HG02588 (cell line): ENCODE measurements at regions not wholly inside any gene's neighbourhood (a gene's known extent, or its start where the extent isn't known, plus 50 kb on each side); places are given as distances from the start of the nearest gene placed in this dataset.
"Not testable (repeated sequence)": the region's sequence is repeated elsewhere in the genome, so short reads cannot be mapped to it uniquely, and the experiment has no call there.

Experiments
- ATAC-seq: cut with Tn5 transposase; IDR thresholded peaks from one replicate; pipeline ENCODE4 v1.9.1; 2021; ENCODE audit warnings: mild to moderate bottlenecking, moderate library complexity; ENCODE audit not compliant: unreplicated experiment

DNA sequence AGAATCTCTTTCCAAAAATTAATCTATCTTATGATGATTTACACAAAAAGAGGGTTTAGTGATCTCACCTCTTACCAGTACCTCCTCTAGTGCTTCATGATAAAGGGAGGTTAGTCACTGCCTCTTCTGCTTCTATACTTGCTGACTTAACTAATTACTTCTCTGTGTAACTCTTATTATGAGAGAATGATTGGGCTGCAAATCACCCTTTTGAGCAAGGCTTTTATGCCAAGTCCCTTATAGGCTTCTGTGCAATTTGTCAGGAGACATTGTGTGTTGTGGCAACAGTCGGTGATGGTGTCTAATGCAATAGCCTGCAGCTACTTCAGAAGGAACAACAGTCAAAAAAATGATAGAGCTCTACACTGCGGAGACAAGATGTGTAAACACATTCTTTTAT lies 1568.1 kb upstream of the GOT2 start:
- no peak for ATAC-seq

DNA sequence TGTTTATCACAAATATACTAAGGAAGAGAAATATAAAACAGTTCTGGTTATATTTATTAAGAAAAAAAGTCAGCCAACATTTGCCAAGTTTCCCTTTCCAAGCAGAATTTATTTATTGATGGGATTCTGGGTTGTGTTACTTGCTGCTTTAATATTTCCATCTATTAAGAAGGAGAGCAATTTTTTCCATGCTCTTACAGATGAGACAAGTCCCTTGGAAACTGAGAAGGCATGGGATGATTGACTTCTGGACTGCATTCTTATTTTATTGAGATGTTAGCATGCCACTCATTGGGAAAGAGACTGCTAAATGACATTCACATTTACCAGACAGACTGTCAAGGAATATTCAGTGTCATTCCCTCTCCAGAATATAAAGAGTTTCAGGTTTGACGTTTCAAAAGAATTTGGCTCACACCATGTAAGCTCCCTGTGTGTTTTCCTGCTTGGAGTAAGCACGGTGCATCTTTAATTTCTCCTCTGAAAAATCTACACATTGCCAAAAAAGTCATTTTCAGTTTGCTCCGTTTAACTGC lies 1565.2 kb upstream of the GOT2 start:
- ATAC-seq, result no peak

DNA sequence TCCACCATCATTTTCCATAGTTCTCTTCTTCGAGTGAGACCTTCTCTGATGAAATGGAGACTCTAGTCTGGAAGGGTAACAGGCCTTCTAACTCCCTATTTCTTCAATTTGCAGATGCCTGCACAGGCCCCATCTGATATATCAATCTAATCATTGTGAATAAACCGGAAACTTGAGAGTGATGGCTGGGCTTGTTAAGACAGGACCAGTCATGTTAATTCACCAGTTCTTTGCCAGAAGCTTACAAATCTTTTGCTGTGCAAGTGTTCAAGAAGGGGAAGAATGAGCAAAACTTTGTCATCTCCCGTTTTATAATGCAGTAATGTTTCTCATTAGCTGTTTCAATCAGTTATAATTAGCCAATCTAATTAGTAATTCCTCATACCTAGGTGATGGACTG lies 1561.3 kb upstream of the GOT2 start:
- no peak for ATAC-seq

DNA sequence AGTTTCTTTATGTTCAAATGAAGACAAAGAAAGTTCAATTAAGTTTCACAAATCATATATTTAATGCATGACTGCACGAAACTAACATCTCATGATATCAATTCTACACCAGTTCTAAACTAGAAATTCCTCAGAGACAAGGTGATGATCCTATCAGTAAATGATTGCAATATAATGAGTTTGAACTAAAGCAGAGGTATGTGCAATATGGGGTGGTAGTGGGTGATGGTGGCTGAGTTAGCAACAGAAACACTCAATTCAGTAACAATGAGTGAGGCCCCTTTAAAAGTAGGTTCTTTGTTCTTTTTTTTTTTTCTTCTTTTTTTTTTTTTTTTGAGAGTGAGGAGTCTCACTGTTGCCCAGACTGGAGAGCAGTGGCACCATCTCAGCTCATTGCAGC lies 1551.7 kb upstream of the GOT2 start:
- ATAC-seq, result no peak

DNA sequence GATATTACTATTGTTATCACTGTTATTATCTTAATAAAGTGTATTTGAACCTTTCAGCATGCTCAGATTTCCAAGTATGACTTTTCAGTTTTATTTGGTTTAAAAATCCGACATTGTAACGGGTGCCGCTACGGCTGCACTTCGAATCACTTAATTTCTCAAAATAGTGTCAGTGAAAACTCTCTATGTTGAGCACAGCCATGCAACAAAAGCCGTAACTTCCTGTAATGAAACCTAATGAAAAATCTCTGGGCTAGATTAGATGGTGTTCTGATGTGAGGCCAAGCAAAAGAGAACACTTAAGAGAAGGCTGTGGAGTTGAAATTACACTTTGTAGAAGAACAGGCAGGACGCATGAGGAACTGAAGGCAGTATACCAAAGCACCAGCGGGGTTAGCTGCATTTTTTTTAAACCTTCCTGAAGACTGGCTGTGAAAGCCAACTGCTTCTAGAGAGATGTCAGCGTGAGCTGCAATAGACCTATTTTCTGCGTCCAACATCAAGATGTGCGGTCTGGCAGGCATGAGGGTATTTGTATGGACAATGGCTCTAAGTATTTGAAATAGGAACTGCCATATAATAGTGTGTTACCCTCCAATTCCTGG lies 1545.0 kb upstream of the GOT2 start:
- no peak for ATAC-seq

DNA sequence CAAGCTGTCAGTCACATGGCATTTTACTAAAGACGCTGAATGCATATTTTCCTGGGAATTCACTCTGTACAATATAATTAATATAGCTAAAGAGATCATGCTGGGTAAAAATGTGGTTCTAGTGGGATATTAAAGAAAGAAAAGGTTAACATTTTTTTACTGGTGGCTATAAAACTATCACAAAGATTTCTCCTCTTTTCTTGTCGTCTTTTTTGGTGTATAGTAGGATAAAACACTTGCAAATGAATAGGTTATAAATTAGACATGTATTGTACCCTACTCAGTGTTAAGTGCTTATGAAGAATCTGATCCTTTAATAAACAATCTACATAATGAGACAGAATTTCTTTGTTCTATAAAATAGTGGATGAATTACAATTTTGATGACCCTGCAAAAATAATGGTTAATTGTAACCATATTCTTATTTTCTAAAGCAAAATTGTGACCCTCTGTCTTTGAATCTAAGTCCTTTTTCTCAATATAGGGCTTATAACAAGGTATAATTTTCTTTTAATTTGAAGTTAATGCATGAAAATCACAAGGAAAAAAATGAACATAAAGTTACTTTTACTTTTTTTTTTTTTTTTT lies 1540.4 kb upstream of the GOT2 start:
- no peak for ATAC-seq

DNA sequence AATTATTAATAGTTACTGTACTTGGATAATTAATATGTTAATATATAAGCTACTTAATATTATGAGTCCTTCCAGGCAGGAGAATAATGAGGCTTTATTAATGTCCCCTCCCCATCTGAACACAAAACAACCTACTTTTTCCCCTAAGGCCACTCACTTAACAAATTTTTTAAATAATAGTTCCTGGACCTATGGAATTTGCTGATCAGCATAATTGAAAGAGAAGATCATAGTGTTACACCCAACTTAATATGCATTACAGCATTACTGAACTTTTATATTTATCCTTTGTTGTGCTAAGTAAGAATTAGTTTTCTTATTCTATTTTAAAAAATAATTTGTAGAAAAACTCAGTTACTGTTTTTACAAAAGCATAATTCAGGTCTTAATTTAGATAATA lies 1537.7 kb upstream of the GOT2 start:
- no peak for ATAC-seq

DNA sequence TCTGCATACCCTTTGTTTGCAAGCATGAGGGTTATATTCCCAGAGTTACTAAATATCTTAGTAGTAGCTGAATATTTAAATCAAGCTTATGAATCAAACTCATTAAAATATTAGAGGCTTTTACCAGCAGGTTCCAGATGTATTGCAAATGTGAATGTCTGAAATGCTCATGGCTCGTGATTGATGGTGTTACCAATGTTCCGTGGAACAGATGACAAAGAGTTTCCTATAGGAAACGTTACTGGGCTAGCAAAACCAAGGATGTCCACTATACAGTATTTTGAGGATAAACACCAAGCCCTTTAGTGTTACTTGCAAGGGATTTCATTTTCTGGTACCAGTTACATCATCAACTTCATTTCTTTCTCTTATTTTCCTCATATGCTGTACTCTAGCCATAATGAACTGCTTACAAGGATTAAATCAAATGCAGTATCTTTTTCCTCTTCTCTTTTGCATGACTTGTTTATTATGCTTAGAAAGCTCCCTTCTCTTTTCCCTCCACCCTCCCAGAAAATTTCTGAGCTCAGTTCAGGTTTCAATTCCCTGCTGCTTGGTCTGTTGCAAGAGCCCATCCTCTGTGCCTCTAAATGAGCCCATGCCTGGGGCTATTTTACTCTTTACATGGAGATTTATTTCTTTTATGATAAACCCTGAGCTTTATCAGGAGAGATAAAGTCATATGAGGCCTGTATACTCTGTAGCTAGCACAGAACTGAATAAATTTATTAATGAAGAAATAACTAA lies 1537.1 kb upstream of the GOT2 start:
- ATAC-seq, result no peak

DNA sequence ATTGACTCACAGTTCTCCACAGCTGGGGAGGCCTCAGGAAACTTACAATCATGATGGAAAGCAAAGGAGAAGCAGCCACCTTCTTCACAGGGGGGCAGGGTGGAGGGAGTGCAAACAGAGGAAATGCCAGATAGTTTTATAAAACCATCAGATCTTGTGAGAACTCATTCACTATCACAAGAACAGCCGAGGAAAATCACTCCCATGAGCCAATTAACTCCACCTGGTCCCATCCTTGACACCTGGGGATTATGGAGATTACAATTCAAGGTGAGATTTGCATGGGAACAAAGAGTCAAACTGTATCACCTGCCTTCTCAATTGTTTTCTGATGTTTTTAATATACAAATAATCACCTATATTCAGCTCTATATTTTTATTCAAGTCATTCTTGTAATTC lies 1527.3 kb upstream of the GOT2 start:
- ATAC-seq, result no peak

DNA sequence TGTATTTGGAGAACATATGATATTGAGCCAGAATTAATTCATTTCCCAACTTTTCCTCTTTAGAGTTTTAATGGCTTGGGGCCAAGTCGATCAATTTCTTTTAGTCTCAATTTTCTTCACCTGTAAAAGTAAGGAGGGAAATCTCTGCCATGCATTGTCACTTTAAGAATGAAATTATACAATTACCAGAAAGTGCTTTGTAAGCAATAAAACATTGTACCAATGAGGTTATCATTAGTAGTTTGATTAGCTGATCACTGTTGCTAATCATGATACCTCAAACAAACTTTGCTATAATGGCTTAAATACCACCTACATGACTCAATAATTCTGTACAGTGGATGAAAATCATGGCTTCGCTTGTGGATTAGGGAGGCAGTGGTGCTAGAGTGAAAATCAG lies 1525.8 kb upstream of the GOT2 start:
- ATAC-seq, result no peak

DNA sequence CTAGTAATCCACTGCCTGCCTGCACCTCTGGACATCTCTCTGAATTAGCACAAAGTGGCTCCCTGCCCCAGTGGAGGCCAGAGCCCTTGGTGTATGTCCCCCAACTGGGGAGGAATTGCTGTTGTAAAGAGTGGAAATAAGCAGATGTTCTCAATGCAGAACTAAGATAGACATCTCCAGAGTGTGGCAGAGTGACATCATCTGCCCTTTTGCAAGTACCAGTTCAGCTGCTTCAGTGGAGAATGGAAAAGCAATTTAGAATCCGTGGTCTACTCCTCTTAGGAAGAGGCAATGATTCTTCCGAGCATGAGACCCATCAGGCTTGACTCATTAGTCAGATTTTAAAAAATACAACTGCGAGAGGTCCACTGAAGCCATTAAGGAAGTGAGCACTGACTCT lies 1512.0 kb upstream of the GOT2 start:
- no peak for ATAC-seq

DNA sequence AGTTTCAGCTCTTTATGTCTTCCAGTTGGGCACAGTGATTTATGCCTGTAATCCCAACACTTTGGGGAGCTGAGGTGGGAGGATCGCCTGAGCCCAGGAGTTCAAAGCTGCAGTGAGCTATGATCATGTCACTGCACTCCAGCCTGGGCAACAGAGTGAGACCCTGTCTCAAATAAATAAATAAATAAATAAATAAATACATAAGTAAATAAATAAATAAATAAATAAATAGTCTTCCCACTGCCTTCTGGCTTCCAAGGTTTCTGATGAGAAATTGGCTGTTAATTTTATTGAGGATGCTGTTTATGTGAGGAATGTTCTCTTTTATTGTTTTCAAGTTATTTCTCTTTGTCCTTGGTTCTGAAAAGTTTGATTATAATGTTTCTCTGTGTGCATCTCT lies 1507.6 kb upstream of the GOT2 start:
- ATAC-seq, result no peak

DNA sequence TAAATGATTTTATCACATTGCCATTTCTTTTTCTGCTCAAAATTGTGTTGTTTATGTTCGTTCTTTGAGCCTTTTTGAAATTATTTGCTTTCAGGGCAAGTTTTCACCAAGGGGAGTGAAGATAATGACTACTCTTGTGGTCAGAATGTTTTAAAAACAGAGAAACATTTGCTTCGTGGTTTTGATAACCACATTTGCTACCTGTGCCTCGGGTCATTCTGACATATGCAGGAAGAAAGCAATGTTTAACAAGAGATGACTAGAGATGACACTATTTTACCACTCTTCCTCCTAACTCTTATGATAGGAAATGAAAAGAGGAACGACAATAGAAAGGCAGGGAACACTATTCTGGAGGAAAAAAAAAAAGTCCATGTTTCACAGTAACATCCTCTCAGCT lies 1496.5 kb upstream of the GOT2 start:
- ATAC-seq, result no peak

DNA sequence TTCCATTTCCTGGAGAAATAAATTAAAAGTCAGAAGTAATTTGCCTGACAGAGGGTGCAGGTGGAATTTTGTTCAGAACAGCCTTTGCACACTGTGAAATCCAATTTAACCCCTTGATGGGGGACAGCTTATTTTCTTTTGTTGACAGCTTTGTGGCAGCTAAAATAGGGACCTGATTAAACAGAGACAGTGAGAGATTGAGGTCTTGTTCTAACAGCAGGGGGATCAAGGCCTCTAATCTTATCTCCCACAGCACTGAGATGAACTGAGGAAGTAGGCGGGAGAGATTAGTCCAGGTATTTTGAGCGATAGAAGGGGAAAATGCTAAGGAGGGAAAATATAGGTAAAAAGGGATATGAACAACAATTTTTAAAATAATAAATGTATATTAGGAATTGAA lies 1491.4 kb upstream of the GOT2 start:
- ATAC-seq, result no peak

DNA sequence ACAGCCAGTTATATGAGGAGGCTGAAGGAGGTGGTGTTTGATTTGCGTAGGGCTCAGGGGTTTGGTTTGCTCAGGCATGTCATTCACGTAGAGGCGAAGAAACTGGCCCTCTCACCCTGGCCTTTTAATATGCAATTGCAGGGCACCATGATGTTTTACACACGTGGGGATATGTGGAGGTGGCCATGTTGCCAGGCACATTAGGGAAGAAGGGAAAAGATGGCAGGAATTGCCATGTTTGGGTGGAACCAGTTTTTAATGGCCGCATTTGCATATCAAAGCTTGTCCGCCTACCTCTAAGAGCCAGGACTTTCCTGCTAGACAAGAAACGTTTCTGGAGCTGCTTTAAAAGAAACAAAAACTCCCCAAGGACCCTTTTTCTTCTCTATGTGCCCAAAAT lies 1483.7 kb upstream of the GOT2 start:
- ATAC-seq, result no peak

DNA sequence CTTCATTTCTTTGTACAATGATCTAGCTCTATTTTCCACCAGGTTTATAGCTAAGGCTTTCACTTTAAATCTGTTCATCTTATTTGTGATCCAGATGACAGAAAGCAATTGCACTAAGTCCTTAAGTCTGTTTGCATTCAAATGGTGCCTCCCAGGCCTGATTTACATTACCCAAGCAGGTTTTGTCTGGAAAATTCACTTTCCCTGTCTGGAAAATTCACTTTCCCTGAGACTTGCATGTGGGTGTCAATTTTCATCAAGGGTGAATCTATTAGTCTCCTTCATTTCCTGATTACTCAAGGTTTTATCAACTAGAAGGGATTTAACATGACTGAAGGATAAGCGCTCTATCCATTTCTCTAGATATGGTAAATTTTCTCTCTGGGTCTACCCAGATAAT lies 1480.2 kb upstream of the GOT2 start:
- ATAC-seq, result no peak

DNA sequence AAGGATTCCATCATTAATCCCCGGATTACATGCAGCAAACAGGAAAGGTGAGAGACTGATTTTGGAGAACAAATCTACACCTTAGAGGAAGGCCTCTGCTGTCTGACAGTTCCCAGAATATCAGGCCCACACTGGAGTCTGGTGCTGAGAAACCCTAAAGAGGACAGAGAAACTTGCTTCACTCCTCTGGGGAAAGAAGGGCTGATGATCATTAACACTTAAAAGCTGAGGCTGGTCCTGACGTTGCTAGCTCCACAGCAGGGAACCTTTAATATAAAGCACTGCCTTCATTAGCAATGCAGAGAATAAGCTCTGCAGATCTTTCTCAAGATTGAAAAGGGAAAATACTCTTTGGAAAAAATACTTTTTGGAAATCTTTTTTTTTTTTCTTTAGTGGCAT lies 1472.4 kb upstream of the GOT2 start:
- no peak for ATAC-seq

DNA sequence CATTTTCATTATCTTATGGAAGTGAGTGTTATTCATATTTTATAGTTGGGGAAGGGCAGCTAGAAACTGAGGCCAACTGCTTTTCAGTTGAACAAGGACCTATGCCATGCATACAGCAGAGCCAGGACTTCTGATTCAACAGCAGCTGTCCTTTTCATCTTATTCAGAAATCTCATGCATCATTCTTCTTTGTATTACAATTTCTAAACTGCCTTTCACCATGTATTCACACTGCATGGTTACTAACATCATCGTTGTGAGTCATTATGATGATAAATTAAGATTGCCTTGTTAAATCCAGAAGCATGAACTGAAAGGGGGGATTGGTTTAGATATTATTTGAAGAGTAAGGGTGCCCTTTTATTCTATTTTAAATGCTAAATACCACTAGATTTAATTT lies 1470.1 kb upstream of the GOT2 start:
- no peak for ATAC-seq

DNA sequence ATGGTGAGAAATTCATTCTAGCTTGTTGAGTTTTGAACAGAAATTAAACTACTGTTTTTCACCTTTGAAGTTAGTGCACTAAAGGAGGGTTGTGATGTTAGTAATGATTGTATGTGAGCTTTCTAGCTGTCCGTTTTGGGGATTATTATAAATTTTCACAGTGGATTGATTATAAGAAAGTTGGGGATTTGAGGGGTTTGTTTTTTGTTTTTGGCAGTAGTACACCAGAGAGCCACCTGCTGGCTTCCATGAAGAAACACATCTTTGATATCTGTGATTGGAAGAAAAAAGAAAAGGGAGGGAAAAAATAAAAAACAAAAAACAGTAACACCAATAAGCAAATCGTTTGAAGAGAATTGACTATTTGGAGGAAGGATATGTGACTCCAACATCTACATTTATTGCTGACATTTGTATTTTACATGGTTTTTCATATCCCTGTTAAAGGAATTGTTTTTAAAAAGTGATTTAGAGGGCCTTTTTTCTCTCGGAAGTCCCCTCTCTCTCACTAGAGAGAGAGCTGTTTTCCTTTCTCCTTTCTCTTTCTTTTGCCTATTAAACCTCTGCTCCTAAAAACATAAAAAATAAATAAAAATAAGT lies 1469.5 kb upstream of the GOT2 start:
- no peak for ATAC-seq

DNA sequence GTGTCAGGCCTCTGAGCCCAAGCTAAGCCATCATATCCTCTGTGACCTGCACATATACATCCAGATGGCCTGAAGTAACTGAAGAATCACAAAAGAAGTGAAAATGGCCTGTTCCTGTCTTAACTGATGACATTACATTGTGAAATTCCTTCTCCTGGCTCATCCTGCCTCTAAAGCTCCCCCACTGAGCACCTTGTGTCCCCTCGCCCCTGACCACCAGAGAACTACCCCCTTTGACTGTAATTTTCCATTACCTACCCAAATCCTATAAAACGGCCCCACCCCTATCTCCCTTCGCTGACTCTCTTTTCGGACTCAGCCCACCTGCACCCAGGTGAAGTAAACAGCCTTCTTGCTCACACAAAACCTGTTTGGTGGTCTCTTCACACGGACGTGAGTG lies 1466.6 kb upstream of the GOT2 start:
- not testable (repeated sequence) for ATAC-seq

DNA sequence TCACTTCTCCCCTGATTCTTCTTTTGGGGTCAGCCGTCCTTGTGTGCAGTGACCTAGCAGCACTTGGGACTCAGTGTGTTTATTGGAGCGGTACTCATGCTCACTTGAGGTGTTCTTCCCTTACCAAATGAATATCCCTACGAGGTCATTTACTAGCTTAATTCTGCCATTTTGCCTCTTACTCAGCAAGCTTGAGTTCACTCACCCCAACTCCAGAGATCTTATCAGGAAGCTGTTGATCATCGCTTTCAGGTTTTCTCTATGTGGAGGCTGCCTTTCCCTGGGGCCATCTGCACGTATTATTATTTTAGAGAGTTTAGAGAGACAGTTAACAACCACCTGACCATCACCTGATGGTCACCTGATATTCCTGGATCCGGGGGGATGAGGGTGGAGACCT lies 1466.0 kb upstream of the GOT2 start:
- no peak for ATAC-seq

DNA sequence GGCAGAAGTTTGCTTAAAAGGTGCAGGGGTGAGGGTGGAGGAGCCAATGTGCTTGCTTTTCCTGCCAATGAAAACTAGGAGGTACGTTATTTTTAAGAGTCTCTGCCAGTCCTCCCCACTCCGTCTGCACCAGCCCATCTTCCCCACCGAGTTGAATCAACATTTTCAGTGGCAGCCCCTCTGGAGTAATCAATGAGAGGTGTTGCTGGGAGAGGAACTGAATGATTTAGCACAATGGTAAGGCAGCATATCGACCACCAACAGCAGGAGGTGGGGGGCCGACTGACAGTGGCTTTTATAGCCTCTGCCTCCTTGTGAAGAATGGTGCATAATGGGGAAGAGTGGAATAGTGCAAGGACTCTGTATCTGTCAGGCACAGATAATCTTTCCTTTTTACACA lies 1465.0 kb upstream of the GOT2 start:
- ATAC-seq, result no peak
